ENCODE measurements at regions not wholly inside any gene's neighbourhood (a gene's known extent, or its start where the extent isn't known, plus 50 kb on each side); places are given as distances from the start of the nearest gene placed in this dataset.

DNA sequence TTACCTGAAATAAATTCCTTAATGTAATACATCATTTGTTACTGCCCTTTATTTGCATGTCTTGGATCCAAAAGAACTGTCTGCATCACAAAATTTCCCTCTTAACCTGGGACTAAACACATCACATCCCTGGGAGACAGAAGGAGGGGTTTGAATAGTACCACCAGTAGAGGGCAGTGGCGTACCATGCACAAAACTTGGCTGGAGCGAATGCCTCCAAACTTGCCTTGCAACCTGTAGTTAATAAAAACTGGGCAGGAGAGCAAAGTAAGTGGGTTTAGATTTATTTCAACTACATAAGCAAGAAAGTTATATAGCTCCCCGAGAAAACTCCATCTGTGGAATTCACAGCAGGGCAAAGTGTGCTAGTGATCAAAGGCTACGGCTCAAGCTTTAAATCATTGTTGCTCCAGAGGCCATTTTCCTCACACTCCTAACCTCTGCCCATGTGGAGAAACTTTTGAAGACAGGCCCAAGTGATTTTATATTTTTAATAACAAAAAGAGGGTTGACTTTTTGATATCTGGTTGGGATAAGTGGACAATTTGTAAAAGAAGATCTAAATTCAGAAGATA lies 1176.7 kb upstream of the SEL1L start:
- Histone ChIP-seq H3K4me2 (no peak overlapping the region), H3K4me1 (ENCODE audit: insufficient read depth) (no peaks in the 10 kb centered on the region), H4K20me1 (replicated peaks; ENCODE audit: insufficient read depth) (no peaks in the 10 kb centered on the region), H3K36me3 (ENCODE audit: insufficient read depth) (no peaks in the 10 kb centered on the region), H3K27me3 (ENCODE audit: insufficient read depth) (no peaks in the 10 kb centered on the region), H3K4me3 (no peak overlapping the region), H3F3A (replicated peaks; ENCODE audit: low read depth) (no peaks in the 10 kb centered on the region), H3K9me2 (ENCODE audit: insufficient read depth) (no peaks in the 10 kb centered on the region), H2AFZ (no peak overlapping the region), H3K79me2 (replicated peaks; ENCODE audit: insufficient read depth) (no peaks in the 10 kb centered on the region), H3K27ac (ENCODE audit: low read depth) (no peak overlapping the region)
- no peak for TF ChIP-seq EZH2phosphoT487 (IDR thresholded peaks at IDR 0.05; ENCODE audit: unreplicated experiment)
- TF ChIP-seq REST (IDR thresholded peaks at IDR 0.05; ENCODE audit: unreplicated experiment) = no peak
- TF ChIP-seq, protein P1, sequence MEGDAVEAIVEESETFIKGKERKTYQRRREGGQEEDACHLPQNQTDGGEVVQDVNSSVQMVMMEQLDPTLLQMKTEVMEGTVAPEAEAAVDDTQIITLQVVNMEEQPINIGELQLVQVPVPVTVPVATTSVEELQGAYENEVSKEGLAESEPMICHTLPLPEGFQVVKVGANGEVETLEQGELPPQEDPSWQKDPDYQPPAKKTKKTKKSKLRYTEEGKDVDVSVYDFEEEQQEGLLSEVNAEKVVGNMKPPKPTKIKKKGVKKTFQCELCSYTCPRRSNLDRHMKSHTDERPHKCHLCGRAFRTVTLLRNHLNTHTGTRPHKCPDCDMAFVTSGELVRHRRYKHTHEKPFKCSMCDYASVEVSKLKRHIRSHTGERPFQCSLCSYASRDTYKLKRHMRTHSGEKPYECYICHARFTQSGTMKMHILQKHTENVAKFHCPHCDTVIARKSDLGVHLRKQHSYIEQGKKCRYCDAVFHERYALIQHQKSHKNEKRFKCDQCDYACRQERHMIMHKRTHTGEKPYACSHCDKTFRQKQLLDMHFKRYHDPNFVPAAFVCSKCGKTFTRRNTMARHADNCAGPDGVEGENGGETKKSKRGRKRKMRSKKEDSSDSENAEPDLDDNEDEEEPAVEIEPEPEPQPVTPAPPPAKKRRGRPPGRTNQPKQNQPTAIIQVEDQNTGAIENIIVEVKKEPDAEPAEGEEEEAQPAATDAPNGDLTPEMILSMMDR (conservative IDR thresholded peaks at IDR 0.05; ENCODE audit: low read depth in 2 of 2) = peak; percentile 94 to 97
- TF ChIP-seq ZNF462 (CRISPR knock-in tag; IDR thresholded peaks at IDR 0.05) = no peak
- no peak for TF ChIP-seq EZH2 (IDR thresholded peaks at IDR 0.05; ENCODE audit: low read depth, unreplicated experiment)
- H3K4me1 Mint-ChIP-seq = no peaks in the 10 kb centered on the region
- DNase-seq (ENCODE audit: low spot score) (peak; percentile 86), ATAC-seq (peak; percentile 83)
- no peak overlapping the region for H3K4me3 Mint-ChIP-seq
- no peaks in the 10 kb centered on the region for H3K27me3 Mint-ChIP-seq (ENCODE audit: insufficient read depth, low read depth, poor library complexity)
- H3K27ac Mint-ChIP-seq = no peak overlapping the region
- no peaks in the 10 kb centered on the region; the same call in 2 of the 3 replicates for H3K36me3 Mint-ChIP-seq (ENCODE audit: low read depth)
- H3K9me3 Mint-ChIP-seq = peaks cover 21% of the 10 kb centered on the region

All from GM23338 (cell line).